Activated CD4-positive, alpha-beta T cell treated with anti-CD3 and anti-CD28 coated beads for 1 hour (primary cell): ENCODE measurements at regions not wholly inside any gene's neighbourhood (a gene's known extent, or its start where the extent isn't known, plus 50 kb on each side); places are given as distances from the start of the nearest gene placed in this dataset.
"Not testable (repeated sequence)": the region's sequence is repeated elsewhere in the genome, so short reads cannot be mapped to it uniquely, and the experiment has no call there.

Experiments used
- DNase-seq: peaks from one replicate; pipeline ENCODE4 v3.0.0-alpha.2; 2020

- DNase-seq = no peak
These were observed 256.4 kb upstream of the ARHGEF26 start for GRCh38 chr3:153864793-153865192.

- no peak for DNase-seq
These were observed 254.3 kb upstream of the ARHGEF26 start for GRCh38 chr3:153866901-153867300.

- not testable (repeated sequence) for DNase-seq
These were observed 246.8 kb upstream of the ARHGEF26 start for GRCh38 chr3:153874348-153874747.

GRCh38 chr3:153880493-153880892, 240.7 kb upstream of the ARHGEF26 start:
- no peak for DNase-seq

DNA sequence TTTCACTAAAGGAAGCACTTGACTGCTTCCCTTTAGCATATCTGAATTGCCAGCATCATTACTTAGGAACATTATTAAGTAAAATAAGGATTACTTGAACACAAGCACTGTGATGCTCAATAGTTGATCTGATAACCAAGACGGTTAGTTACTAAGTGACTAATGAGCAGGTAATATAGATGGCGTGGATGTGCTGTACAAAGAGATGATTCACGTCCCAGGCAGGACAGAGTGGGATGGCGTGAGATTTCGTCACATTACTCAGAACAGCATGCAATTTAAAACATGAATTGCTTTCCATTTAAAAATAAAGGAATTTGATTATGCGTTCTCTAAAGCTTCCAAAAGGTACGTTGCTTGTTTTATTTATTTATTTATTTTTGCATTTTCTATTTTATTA, 240.0 kb upstream of the ARHGEF26 start:
- no peak for DNase-seq

- no peak for DNase-seq
These were observed 235.8 kb upstream of the ARHGEF26 start for GRCh38 chr3:153885359-153885758.

DNA sequence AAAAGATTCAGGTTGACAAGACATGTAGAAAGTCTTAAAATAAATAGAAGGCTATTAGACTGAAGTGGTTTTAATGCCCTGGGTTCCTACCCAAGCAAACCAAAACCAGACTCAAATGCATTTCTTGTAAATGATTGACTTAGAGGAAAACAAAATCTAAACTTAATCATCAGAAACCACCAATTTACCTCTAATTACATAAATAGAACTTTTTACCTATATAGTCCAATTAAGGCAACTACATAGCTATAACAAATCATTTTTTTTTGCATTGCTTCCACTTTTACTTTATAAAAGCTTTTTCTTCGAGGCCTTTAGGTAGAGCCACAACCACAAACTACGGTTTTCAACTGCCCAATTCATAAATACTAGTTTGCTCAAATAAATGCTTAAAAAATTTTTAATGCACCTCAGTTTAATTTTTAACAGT, 231.3 kb upstream of the ARHGEF26 start:
- no peak for DNase-seq

GRCh38 chr3:153892126-153892525, 229.1 kb upstream of the ARHGEF26 start:
- DNase-seq = no peak

- no peak for DNase-seq
These were observed 226.3 kb upstream of the ARHGEF26 start for GRCh38 chr3:153894857-153895256.

GRCh38 chr3:153896197-153896596, 225.0 kb upstream of the ARHGEF26 start:
- no peak for DNase-seq

GRCh38 chr3:153897025-153897723, 224.0 kb upstream of the ARHGEF26 start:
- DNase-seq = no peak

DNA sequence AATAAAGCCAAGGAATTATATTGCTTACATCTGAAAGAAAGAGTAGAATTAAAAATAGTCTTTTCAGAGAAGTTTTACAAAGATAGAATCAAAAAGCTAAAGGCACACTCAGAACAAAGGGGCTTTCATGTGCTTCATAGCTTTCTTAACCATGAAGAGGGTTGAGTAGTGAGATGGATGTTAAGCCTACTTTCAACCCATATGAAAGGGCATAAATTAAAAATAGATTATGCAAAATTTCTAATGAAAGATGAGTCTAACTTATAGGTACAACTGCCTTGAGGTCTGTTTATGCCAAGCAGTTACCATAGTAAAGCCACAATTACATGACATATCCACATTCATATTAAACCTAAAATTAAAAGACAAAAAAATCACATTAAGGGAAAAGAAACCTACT, 223.3 kb upstream of the ARHGEF26 start:
- no peak for DNase-seq

- no peak for DNase-seq
These were observed 220.0 kb upstream of the ARHGEF26 start for GRCh38 chr3:153901152-153901551.

GRCh38 chr3:153901991-153902390, 219.2 kb upstream of the ARHGEF26 start:
- DNase-seq = no peak

GRCh38 chr3:153903430-153903829, 217.8 kb upstream of the ARHGEF26 start:
- no peak for DNase-seq

DNA sequence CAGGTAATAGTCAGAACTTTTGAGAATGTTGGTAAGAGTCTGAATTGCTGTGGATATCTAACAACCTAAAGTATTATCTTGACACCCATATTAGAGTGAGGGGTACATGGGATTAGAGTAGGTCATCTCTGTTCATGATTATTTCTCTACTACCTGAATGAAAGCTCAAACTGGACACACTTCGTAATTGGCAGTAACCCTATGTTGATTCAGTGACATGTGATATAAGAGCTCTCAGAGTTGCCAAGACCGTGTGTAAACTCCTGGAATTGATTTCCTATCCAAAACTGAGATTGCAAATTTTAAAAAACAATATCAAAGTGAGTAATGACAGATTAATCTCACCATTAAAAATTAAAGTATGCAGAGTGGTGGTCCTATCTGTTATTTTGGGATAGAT, 214.8 kb upstream of the ARHGEF26 start:
- no peak for DNase-seq

DNA sequence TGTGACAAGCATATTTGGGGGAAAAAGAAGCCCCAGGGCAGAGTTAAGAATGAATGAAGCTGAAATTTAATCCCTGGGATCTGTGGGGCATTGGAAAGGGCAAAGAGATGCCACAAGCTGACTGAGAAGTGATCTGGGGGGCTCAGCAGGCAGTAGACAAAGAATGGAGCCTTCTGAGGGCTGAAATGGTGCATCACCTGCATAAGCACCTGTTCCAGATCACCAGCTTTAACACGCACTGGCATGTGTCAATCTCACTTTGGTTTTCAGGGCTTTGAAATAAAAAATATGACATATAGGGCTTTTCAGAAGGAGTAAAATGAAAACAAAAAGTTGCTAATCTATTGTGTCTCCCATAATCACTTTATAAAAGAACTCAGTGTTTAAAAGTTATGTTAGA, 210.8 kb upstream of the ARHGEF26 start:
- DNase-seq = no peak

DNA sequence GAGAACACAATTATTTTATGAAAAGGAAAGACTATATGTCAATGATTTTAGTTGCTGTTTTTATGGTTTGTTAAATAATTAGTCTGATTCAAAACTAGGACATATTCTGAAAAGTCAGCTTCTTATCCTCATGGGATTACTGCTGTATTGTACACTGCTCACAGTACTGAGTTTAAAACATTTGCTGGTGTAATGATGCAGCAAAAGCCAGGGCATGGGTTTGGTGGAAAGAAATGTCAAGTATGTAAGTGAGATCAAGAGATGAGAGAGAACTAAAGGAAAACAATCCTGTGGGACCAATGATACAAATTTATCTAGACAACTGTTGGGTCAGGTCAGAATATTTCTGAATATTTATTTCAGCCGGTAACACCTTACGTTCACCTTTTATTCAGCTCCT, 210.1 kb upstream of the ARHGEF26 start:
- DNase-seq = no peak

- DNase-seq = no peak
These were observed 201.4 kb upstream of the ARHGEF26 start for GRCh38 chr3:153919773-153920172.

GRCh38 chr3:153921826-153922225, 199.4 kb upstream of the ARHGEF26 start:
- no peak for DNase-seq

DNA sequence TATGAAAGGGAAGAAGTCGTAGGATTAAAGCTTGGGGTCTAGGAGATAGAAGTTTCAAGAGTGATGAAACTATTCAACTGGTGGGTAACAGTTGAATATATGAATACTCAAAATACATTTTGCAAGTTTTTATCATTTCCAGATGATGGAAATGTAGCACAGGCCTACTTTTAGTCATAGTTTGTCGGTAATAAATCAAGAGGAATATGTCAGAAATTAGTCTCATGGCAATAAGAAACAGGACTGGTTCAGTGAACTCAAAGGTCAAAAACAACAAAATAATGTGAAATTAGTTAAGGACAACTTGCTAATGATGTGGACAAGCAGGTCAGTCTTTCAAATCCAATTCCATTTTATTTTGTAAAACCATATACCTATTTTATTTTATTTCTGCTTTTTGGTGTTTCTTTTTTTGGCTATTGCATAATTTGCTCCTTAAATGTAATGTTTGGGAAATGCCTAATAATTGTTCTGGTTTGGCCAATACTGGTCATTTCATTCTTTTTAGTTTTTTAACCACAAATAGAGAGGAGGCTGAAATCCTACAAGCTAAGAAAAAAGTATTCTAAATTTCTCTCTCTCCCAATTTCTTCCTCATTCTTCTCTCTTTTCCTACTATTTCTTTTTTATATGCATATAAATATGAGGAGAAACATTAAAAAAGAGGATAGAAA, 195.2 kb upstream of the ARHGEF26 start:
- no peak for DNase-seq

DNA sequence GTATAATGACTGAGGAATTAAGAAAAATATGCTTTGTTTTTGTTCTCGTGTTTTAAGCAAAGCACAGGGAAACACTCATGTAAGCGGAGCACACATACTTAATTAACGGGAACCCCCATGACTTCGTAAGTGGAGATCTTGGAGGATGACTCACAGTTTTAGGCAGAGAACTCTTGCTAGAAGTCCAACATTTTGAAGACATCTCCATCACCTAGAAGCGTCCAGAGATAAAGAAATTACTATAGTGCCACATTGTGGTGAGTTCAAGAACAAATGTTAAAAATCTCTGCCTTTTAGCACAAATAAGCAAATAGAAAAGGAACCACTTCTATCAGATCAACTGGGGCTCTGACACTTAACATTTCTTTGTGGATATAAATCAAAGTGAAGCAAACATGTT, 194.1 kb upstream of the ARHGEF26 start:
- DNase-seq = no peak

DNA sequence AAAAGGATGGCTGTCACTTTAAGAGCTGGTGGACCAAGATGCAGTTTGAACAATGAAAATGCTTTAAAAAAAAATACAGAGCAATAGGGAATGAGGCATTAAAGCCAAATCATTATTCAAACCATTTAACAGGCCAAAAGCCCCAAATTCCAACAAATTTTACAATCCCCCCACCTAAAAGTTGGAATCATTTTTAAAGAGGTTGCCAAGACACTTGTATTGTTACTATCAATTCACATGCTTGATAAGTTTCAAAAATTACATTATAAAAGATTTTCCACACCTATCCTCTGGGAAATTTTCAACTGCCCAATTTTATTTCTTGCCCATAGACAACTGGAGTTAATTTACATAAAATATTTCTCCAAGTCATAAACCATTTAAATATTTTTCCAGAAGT, 192.3 kb upstream of the ARHGEF26 start:
- DNase-seq = no peak

DNA sequence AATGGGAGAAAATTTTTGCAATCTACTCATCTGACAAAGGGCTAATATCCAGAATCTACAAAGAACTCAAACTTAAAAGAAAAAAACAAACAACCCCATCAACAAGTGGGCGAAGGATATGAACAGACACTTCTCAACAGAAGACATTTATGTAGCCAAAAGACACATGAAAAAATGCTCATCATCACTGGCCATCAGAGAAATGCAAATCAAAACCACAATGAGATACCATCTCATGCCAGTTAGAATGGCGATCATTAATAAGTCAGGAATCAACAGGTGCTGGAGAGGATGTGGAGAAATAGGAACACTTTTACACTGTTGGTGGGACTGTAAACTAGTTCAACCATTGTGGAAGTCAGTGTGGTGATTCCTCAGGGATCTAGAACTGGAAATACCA, 187.7 kb upstream of the ARHGEF26 start:
- DNase-seq = not testable (repeated sequence)

GRCh38 chr3:153944084-153944483, 177.1 kb upstream of the ARHGEF26 start:
- DNase-seq = no peak
